NCI-H2196 treated with DMSO at 0.1 percent for 48 hours (cell line): ENCODE measurements at regions not wholly inside any gene's neighbourhood (a gene's known extent, or its start where the extent isn't known, plus 50 kb on each side); places are given as distances from the start of the nearest gene placed in this dataset.
"Not testable (repeated sequence)": the region's sequence is repeated elsewhere in the genome, so short reads cannot be mapped to it uniquely, and the experiment has no call there.

ENCODE experiments used
- DNase-seq: peaks from one replicate; lab custom pipeline; 2025; ENCODE audit not compliant: unreplicated experiment; lab: John Stamatoyannopoulos, UW

DNA sequence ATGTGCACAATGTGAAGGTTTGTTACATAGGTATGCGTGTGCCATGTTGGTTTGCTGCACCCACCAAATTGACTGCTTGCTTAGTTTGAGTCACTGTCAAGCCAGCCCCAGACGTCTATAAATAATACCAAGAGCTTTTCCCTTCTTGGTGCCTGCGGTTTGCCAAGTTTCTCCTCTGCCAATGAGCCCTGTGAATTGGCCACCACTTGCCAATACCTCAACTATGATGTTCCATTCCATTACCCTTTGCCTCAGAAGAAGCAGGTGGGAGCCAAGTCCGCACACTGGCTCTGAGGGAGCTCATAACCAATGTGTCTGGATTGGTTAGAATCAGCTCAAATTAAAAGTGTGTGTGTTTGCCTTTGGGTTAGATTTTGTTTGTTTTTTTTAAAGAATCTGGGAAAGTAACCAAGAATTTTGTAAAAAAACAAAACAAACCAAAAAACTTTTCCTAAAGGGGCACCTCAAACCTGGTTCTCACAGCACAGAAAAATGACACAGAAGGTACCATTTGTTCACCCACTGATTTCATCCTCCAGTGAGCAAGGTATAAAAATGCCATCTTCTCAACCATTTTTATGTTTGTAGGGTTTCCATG is 209.3 kb upstream of the PRNP start:
- no peak for DNase-seq

DNA sequence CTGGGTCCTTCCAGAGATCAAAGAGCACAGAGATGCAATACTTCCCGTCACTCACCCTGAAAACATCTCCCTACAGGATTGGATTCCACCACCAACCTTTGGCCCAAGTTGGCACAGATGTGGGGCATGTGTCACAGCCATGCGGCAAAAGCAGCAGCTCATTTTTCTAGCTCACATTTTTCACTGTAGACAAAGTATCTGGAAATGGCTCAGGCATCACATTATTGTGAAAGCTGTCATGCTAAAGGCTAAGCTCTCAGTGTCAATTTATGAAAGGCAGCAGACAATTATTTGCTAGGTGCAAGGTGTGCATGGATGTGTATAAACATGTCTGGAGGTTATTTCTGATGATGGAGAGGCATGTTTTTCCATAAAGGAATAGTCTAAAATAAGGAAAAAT is 213.3 kb upstream of the PRNP start:
- DNase-seq = no peak

DNA sequence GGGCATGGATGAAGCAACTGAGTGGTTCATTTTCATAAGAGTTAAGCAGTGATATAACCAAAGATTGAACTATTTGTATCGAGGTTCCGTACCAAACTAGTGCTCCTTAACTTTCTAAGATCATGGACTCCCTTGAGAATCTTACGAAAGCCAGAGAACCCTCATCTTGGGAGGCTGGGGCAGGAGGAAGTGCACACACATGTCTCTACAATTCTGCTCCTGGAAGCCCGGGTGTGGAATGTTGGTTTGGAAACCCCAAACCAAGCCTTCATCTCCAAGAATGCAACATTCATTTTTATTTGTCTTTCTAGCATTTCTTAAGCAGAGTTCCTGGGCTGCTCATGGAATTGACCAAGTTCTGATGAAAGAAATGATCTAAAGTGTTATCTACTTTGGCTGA is 215.0 kb upstream of the PRNP start:
- DNase-seq = no peak

DNA sequence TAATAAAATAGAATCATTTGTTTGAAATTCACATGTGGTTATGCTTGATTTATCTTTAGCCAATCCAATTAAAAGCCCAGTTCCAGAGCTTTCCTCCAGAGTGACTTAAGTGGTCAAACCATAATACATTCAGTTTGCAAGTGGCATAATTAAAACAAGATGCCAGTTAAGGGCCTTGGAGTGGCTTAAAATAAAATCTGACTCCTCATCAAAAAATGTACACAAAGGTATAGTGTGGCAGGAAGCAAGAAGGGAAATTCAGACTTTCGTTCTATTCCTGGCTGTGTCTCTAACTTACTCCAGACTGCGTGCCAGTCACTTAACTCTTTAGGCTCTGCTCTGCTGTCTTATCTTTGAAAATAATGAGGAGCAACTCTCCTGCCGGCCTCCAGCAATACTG is 215.9 kb upstream of the PRNP start:
- no peak for DNase-seq

DNA sequence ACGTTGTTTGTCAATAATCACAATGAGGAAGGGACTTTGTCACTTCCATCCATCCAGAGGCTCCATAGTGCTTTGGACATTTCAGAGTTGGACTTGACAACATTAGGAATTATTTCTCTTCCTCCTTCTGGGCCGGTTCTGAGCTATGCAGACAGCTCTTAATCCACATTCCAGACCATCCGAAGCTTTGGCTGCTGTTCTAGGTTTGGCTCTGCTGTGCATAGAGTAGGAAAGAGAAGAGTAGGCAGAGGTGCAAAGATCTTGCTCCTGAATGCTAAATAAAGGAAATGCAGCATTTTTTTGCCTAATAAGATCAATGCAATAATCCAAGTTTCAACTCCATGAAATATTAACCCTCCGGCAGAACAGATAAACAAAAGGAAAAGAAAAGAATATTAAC is 216.3 kb upstream of the PRNP start:
- DNase-seq = no peak

DNA sequence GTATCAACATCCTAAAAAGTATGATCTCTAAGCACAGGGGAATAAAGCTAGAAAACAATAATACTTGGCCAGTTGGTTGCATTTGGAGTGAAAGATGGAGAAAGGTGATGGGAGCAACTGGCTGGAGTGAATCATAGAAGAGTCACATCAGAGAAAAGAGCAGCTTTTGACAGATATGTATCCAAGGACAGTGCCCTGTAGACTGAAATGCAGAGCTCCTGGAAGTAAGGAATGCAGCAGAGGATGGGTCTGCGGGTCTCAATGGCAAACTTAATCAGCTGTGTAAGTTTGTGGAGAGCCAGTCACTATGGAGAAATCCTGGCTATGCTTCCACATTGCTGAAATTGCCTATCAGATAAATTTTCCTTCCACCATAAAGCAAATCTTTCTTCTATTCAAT is 218.1 kb upstream of the PRNP start:
- no peak for DNase-seq

DNA sequence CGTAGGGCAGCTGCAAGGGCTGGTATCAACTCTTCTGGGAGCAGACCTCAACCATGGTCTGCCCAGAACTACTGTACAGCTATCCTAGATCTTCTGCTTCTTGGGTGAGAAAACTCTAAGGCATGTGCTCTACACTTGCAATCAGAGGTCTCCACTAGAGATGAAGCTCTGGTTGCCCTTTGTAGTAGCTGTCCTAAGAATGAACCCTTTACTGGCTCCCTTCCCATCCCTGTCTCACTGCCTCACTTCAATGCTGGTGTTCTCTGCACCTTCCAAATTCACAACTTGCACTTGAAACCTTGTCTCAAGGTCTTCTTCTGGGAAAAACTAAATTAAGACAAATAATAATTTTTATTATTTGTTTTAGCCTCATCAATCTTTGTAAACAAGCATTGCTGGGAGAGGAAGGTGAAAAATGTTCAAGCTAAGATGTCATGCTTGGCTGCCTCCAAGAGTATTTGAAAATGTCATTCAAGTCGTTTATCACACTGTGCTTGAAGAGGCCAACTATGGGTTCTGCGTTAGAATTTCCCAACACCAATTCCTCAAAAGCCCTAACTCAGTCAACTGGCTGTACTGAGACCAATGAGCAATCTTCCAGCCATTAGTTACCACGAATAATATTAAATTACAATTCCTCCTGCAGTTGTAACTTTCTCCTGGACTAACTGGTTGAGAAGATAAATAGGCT is 216.9 kb upstream of the ADRA1D start:
- DNase-seq = no peak

DNA sequence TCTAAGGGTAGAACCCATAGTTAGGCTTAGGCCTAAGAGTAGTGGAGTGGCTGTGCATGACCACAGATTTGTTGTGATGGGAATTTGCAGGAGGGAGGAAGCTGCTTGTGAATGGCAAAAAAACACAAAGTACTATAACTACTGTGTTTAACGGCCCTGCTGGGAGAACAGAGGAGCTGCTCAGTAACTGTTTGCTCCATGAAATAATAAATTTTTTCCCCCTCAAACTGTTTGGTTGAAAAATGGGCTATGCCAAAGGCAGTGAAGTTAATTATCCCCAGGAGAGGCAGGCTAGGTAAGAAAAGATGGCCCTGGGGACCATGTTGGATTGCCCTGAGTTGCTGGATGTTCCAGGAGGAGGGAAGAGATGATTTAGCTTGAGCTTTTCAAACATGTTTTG is 216.1 kb upstream of the ADRA1D start:
- no peak for DNase-seq

DNA sequence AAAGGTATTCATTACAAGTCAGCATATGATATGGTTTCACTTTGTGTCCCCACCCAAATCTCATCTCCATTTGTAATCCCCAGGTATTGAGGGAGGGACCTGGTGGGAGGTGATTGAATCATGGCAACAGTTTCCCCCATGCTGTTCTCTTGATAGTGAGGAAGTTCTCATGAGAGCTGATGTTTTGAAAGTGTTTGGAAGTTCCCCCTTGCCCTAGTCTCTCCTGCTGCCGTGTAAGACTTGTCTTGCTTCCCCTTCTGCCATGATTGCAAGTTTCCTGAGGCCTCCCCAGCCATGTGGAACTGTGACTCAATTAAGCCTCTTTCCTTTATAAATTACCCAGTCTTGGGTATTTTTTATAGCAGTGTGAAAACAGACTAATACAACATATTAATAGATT is 213.7 kb upstream of the ADRA1D start:
- not testable (repeated sequence) for DNase-seq

DNA sequence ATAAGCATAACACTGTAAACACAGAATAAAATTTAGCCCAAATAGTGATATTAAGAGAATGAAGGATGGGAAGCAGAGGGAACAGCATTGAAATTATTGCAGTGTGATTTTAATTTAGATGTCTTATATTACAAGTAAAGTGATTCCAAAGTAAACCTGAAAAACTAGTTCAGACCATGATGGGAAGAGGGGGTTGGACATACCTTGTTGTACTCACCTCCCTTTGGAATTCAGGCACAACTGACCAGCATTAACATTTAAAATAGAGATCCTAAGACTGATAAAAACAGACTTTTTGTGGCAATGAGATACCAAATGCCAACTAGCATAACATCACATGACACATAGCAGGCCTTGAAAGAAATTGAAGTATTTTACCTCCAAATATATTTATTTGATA is 210.0 kb upstream of the ADRA1D start:
- DNase-seq = no peak

DNA sequence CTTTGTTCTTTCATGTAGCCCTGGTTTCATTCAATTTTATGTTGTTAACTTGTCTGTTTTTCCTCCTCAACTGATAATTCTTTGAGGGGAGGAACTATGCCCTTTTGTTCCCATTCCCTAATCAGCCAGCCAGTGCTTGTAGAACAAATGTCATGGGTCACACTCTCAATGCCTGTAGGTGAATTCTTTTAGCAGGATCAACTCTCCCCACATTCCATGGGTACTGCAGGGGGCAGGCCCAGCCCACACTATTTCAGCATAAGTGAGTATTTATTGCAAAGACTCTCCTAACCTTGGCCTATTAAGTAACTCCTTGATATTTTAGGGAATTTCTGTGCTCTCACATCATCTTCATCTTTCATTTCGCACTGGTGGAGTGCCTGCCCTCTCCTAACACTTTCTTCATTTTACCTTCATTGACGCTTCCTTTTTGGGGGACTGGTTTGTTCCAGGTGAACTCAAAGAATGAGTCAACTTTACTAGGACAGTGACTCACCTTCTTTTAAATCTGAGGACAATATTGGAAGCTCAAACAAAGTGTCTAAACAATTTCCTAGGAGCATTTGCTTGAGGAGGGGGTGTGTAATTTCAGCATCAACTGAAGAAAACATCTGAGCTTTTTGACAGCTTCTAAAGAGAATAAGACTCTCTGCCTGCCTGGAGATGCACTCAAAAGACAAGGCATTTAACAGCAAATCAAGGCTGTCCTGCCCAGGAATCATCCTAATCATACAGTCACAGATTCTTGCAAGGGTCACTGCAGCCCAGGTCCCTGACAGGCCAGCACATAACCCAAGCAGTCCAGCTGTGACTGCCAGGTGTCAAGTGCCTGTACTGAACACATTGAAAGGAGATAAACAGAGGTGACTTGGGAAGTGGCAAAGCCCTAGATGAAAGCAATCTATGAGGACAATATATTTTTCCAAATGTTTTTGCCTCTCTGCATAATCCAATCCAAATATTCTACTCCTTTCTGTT is 208.8 kb upstream of the ADRA1D start:
- no peak for DNase-seq

DNA sequence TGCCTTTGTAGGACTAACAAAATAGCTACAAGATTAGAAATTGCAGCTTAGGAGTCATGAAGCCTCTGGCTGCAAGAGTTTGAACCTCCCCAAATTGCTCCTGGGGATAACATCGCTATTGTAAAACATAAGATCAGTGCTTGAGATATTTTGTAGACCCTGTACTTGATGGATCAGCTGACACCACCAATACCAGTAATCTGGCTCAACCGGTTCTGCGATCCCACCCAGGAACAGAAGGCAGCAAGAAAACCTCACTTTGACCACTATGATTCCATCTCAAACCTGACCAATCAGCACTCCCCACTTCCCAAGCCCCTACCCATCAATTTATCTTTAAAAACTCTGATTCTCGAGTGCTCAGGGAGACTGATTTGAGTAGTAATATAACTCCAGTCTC is 206.9 kb upstream of the ADRA1D start:
- DNase-seq = no peak

DNA sequence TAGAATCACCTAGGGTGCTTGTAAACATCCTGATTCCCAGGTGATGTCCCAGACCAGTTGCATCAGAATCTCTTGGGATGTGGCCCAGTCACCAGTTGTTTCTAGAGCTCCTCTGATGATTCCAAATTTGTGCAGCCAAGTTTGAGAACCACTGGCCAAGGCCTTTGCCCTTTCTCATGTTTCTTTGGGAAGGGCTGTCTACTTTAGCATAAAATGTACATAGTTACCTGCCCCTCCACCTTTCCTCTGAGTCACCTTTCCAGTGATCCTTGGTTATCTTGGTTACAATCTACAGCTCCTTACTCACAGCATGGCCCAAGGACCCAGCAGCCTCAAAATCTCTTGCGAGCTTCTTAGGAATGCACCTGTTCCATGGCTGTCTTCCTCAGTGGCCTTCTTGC is 206.2 kb upstream of the ADRA1D start:
- DNase-seq = no peak

DNA sequence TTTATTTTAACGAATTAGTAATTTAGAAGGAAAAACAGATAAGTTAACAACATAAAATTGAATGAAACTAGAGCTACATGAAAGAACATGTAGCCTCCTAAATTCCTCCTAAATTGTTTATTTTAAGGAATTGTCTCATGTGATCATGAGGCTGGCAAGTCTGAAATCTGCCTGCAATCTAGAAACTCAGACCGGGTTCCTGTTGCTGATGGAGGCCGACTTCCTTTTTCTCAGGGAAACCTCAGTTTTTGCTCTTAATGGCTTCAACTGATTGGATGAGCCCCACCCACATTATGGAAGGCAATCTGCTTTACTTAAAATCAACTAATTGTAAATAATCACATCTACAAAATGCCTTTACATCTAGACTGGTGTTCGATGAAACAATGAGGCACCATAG is 205.0 kb upstream of the ADRA1D start:
- no peak for DNase-seq

DNA sequence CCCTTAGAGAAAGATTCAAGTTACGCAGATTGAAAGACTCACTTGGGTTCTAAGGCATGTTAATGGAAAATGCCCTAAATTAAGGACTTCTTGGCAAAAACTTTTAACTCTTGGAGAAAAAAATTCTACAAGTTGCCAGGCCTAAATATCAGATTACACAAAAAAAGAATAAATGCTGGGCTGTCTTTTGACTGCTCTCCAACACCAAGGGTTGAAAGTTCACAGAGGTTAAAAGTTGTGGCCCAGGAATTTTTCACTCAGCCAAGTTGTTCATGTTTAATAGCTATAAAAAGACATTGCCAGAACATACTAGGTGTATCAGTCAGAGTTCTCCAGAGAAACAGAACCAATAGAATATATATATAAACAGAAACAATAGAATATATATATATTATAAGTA is 204.3 kb upstream of the ADRA1D start:
- DNase-seq = no peak

DNA sequence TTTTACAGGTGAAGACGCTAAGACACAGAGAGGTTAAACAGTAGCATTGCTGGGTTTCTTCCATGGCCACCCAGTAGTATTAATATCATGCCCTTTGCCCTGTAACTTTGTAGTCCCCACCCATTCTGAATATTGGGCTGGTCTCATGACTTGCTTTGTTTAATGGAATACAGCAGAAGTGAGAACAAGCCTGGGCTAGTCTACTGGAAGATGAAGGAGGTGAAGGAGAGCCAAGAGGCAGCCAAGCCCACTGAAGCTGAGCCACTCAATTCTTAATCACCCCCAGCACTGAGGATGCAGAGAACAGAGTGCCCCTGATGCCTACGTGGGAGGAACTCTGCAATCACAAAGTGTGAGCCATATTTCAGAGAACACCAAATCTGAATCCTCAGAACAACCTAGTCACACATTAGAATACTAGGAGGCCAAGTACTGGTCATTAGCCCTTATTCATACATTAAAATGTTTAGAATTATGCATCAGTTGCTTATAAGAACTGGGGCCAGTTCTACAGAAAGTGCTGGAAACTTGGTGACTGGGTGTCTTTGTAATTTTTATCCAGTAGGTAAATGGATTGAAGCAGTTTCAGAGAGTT is 202.5 kb upstream of the ADRA1D start:
- no peak for DNase-seq

DNA sequence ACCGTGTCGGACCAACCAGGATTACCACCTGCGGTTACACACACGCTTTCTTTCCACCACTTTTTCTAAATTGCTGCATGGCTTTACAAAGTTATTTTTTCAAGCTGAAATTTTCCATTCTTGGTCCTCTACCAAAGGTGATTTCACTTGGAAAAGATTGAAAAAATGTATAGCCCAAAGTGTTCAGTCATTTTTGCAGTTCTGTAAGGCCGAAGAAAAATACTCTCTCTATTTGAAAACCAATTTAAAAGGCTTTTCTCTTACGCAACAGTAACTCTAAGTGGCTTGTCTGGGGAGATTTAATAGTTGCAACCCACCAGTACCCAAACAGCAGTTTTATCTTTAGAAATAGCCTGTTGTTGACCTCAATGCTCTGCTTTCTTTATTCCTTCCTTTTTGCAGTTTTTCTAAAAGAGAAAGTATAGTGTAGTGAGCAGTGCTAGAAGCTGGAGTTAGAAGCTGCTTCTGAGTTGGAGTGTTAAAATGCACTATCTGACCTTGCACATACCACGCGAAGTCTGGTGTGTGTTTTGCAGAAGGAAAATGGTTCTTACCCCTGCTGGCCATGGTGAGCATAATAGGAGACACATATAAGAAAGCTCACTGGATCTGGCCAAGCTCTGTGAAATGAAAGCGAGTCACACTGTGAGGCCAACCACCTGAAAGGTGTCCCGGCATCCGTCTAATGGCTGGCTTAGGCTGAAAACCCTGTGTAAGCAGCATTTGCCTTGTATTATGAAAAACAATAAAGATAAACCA is 201.0 kb upstream of the ADRA1D start:
- DNase-seq = no peak

DNA sequence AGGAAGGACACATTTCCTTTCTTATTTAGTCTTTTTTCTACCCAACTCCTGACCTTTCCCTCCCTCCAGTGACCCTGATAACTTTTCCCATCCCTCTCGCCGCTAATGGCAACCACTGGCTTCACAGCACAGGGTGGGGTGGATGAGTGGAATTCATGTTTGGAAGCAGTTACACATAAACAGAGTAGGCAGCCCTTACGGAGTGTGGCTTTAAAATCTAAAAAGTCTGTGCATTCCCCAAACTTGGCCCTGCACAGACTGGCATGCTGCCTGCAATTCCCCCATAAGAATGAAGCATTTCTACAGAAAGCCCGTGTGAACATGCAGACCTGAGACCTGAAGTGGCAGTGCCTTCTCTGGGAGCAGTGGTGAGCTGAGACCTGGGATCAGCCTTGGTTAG is 196.7 kb upstream of the ADRA1D start:
- DNase-seq = no peak

DNA sequence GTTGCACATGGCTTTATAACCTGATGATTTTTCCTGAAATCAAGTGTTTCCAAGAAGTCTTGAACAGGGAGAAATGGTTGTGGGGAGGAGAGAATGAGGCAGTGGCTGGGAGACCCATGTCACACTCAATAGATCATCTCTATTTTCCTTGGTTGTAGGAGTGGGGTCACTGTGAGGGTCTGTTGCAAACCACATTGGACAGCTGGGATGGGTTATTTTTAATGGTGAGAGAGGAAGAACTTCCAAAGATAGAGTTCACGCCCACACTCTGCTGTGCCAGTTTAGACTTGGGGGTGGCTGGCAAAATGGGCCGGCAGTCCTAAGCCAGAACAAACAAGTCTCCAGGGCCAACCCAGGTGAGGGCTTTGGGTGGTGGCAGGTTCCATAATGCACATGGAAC is 196.2 kb upstream of the ADRA1D start:
- DNase-seq = no peak

DNA sequence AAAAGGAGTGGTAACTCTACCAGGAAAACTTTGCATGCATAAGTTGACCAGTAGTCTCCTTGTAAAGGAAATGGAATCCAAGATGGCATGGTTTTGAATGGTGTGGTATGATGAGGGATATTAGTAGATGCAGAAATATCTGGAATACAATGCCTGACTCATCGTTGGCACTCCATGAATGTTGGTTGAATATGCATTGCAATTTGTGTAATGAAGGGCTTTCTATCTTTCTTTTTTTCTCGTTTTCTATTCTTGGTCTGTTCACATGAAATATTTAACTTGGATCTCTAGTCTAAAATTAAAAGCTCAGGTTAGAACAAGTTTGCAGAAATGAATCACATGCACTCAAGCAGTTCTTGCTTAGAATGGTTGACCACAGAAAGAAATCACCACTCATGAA is 195.3 kb upstream of the ADRA1D start:
- DNase-seq = no peak

DNA sequence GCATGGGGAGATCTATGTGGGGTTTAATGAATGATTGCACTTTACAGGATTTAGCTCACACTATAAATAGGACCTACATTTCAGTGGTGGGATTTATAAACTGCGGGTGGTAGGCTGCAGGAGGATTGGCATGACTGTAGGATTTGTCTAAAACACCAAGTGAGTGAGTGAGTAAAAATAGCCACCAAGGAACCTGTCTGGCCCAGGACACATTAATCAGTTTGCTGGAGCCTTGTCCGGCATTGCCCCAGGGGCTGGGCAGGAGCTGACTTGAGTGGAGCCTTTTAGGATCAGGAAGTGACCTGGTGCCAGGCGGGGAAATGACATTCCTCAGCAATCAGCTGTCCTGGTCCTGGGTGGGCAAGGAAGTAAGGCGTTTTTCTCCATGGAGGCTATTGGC is 193.9 kb upstream of the ADRA1D start:
- DNase-seq = no peak
